H1 (cell line): ENCODE measurements at regions not wholly inside any gene's neighbourhood (a gene's known extent, or its start where the extent isn't known, plus 50 kb on each side); places are given as distances from the start of the nearest gene placed in this dataset.

Source experiments
- RXRA ChIP-seq: IDR thresholded peaks from 2 replicates; pipeline ENCODE4 v1.6.1; 2011; ENCODE audit warnings: low read depth, mild to moderate bottlenecking, low read length, moderate library complexity; ENCODE audit not compliant: insufficient read depth

DNA sequence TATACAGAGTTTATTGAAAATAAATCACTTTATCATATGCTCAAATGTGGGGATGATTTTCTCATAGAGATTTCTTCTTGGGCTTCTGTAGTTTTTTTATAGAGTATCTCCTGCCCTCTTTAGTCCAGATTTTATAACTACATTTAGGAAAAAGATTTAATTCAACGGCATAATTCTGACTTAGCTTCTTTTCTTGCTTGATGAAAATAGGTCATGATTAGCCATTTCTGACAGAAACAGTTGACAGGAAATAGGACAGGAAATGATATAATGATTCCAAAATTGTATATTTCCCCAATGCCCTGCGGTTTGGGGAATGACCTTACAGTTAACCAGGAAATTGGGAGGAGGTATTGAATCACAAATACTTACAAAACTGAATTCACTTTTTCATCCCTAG lies 1531.9 kb upstream of the ACVR2A start (continued):
- TF ChIP-seq RXRA = no peak
- TF ChIP-seq, all 59 proteins: peak for 0
